LNCAP (cell line): ENCODE measurements at regions not wholly inside any gene's neighbourhood (a gene's known extent, or its start where the extent isn't known, plus 50 kb on each side); places are given as distances from the start of the nearest gene placed in this dataset.

Experiments
- TF ChIP-seq, protein P1 (sequence below): fragments of 450-650 bp; IDR thresholded peaks from 2 replicates; pipeline ENCODE4 v1.5.1; 2017; ENCODE audit warnings: mild to moderate bottlenecking

DNA sequence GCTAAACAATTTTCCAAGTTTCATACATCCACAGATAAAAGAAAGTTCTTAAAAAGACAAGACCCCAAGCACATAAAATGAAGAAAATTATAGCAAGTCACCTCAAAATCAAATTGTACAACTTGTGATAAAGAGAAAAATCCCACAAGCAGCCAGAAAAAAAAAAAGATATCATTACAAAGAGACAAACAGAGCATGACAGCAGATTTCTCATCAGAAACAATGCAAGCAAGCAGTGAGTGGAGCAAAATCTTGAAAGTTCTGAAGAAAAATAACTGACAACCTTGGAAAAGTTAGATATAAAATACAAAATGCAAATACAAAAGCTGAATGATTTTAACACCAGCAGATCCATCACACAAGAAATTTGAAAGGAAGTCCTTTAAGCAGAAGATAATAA, 194.5 kb upstream of the SOX5 start:
- TF ChIP-seq, protein P1, sequence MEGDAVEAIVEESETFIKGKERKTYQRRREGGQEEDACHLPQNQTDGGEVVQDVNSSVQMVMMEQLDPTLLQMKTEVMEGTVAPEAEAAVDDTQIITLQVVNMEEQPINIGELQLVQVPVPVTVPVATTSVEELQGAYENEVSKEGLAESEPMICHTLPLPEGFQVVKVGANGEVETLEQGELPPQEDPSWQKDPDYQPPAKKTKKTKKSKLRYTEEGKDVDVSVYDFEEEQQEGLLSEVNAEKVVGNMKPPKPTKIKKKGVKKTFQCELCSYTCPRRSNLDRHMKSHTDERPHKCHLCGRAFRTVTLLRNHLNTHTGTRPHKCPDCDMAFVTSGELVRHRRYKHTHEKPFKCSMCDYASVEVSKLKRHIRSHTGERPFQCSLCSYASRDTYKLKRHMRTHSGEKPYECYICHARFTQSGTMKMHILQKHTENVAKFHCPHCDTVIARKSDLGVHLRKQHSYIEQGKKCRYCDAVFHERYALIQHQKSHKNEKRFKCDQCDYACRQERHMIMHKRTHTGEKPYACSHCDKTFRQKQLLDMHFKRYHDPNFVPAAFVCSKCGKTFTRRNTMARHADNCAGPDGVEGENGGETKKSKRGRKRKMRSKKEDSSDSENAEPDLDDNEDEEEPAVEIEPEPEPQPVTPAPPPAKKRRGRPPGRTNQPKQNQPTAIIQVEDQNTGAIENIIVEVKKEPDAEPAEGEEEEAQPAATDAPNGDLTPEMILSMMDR: no peak

DNA sequence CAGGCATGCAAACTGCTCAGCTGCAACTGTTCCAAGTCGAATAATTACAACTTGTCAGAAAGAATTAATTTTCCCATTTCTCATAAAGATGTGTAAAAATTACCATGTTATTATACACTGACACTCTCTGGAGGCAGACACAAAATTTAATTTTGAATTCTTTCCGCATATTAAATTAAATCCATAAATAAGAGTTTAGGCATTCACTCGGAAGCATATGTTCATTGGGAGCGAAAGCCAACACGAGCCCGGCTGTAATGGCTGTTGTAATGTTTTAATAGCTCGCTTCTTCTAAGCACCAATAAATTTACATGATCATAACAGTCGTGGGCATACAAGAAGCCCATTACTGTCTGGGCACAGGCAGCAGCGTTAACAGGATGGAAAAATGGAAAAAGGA, 189.6 kb upstream of the SOX5 start:
- TF ChIP-seq, protein P1: no peak

DNA sequence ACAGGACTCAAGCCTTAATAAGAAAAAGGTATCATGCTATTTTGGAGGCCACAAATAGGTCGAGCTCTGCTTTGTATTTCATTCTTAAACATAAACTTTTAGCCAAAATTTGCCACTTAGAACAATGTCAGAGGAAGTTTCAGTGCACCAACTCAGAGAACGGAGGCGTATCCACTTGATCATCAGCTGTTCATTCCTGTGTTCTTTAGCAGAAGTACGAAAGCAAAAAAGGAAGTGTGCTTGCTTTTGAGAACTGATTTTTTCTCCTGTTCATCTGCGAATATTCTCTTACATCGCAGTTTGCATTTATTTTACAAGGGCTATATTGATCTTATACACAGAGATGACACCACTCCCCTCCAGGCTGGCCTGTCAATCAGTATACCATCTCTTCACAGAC, 188.6 kb upstream of the SOX5 start:
- TF ChIP-seq, protein P1: no peak

DNA sequence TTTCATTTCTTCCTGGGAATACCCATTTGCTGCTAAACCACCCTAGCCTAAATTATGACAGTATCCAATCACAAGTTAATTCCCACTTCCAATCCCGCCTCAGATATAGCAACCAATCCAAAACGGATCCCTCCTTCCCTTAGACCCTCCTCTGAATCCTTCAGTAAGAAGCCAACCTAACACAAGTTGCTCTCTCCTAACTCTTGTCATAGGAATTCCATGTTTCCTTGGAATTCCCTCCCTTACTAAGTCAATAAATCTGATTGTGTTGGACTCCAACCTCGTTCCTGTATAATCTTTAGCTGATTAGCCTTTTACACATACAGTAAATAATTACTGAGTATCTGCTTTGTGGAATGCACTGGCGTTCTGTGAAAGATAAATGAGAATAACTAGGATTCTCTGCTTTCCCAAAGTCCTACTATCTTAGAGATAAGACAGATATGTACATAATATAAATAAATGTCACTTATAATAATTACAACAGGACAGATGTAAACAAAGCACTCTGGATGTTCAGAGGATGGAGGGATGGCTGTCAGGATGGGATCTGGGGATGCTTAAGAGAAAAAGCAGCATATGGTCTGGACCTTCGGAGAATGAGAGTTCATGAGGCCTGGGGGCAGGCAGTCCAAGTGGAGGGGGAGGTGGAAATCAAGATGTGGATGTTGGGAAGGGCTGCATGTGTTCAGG, 185.8 kb upstream of the SOX5 start:
- TF ChIP-seq, protein P1: no peak

DNA sequence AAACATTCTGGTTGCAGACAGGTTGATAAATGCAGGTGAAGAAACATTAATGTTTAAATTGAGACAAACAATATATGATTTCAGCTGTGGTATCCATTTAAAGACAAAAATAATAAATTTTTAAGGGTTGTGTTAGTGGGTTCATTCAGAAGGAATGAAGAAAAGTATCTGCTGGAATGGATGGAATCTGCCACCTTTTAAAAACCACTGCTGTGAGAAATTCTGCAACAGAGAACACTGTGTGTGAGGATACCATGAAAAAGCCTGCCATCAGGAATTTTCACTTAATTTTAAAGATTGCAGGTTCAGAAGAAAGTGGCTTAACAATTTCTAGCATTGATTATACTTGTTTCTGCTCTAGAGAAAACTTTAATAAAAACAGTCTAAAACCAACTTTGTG, 184.6 kb upstream of the SOX5 start:
- TF ChIP-seq, protein P1: no peak

DNA sequence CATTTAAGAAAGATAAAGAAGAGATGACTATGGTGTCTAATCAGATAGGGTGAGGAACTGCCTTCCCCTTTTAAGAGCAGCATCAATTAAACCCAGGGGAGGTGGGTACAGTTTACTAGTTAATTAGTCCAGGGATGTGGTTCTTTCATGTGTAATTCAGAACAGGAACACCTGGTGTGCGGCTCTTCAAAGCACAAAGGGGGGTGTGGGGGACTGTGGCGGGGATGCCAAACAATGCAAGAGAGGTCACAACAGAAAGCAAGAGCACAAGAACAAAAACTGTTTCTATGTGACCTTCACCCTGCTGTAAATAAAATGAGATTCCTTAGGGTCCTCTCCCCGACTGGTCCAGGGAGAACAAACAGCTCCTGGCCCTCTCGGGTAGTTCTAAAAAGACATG, 183.9 kb upstream of the SOX5 start:
- TF ChIP-seq, protein P1: no peak

DNA sequence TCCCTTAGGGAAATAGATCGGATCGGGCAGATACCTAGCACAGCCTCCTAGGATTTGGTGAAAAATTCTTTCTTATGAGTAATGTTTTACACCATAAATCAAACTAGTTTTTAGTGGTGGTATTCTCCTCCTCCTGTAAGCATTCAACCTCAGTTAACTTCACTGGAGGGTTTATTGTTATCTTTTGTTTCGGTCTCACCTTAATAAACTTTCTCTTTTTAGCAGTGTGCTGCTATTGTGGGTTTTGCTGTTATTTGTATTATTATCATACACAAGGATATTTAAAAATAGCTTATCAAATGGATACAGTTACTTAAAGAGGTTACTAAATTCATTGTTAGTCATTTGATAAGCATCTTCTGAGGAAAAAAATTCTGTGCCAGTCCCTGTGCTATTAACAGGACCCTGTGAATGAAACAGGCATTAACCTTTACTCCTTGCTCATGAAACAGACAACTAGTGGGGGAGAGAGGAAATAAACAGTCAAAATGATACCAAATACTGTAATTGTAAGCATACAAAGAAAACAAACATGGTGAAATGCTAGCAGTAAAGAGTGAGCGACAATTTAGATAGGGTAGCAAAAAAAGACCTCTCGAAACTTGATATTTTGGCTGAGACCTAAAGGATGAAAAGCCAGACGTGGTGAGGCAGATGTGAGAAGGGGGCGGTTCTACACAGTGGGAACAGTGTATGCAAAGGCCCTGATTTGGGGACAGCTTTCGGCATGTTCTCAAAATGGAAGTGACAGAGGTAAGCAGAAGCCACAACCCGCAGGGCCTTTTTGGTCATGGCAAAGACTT, 178.7 kb upstream of the SOX5 start:
- TF ChIP-seq, protein P1: no peak
